Esophagus squamous epithelium (tissue), 4 donors: ENCODE measurements at regions not wholly inside any gene's neighbourhood (a gene's known extent, or its start where the extent isn't known, plus 50 kb on each side); places are given as distances from the start of the nearest gene placed in this dataset.

ENCODE experiments used
- POLR2A ChIP-seq, 4 donors: fragments of 450-650 bp; IDR thresholded peaks; one replicate each; pipeline ENCODE4 v1.6.1; 2017; ENCODE audit warnings: antibody characterized with exemption in 4 of 4, mild to moderate bottlenecking in 4 of 4, moderate library complexity in 3 of 4
- TF ChIP-seq, protein P1 (sequence below), 6 experiments: fragments of 450-650 bp in 4 of 6; fragments of 200-600 bp in 2 of 6; sonication (generic) in 2 of 6; IDR thresholded peaks; one replicate each; pipeline ENCODE4 v1.5.1; 2016 to 2019; ENCODE audit warnings: antibody characterized with exemption in 6 of 6, mild to moderate bottlenecking in 4 of 6, moderate library complexity in 4 of 6

DNA sequence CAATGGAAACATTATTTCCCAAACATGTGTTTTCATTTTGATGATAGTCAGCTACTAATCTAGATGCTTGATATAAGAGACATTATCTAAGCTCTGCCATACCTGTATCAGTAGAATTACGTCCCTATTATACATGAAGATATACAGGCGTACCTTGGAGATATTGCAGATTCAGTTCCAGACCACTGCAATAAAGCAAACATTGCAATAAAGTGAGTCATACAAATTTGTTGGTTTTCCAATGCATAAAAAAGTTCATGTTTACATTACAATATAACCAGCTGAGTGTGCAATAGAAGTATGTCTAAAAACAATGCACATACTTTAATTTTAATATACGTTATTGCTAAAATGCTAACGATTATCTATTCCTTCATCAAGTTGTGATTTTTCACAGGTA, 236.0 kb upstream of the ZNF717 start:
- TF ChIP-seq, protein P1, sequence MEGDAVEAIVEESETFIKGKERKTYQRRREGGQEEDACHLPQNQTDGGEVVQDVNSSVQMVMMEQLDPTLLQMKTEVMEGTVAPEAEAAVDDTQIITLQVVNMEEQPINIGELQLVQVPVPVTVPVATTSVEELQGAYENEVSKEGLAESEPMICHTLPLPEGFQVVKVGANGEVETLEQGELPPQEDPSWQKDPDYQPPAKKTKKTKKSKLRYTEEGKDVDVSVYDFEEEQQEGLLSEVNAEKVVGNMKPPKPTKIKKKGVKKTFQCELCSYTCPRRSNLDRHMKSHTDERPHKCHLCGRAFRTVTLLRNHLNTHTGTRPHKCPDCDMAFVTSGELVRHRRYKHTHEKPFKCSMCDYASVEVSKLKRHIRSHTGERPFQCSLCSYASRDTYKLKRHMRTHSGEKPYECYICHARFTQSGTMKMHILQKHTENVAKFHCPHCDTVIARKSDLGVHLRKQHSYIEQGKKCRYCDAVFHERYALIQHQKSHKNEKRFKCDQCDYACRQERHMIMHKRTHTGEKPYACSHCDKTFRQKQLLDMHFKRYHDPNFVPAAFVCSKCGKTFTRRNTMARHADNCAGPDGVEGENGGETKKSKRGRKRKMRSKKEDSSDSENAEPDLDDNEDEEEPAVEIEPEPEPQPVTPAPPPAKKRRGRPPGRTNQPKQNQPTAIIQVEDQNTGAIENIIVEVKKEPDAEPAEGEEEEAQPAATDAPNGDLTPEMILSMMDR (IDR thresholded peaks at IDR 0.05) = no peak
- TF ChIP-seq POLR2A (IDR thresholded peaks at IDR 0.05) = no peak
